SIG-M5 treated with dmso at 0.1 percent for 504 hours (cell line): ENCODE measurements at regions not wholly inside any gene's neighbourhood (a gene's known extent, or its start where the extent isn't known, plus 50 kb on each side); places are given as distances from the start of the nearest gene placed in this dataset.

Experiments
- DNase-seq: peaks from one replicate; lab custom pipeline; 2025; ENCODE audit not compliant: unreplicated experiment; lab: John Stamatoyannopoulos, UW

DNA sequence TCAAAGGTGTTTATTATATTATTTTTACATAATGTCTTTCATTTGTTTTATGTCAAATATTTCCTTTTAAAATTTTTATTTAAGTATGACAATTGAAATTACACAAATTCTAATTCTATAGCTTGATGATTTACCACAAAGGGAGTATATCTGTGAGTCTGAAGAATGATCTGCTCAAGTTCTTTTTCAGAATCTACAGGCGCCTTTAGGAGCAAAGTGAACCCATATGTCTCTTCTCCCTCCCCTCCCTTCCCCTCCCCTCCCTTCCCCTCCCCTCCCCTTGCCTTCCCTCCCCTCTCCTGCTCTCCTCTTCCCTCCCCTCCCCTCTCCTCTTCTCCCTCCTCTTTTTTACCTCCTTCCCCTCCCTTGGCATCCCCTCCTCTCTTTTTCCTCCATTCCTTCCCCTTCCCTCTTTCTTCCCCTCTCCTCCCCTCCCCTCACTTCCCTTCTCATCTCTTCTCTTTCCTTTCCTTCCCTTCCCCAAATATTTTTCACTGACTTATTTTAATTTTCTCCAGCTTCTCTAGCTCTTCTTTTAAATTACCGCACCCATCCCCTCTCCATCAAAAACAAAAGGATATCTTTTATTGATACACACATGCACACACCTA lies 495.3 kb upstream of the PIK3R1 start:
- DNase-seq, result no peak

DNA sequence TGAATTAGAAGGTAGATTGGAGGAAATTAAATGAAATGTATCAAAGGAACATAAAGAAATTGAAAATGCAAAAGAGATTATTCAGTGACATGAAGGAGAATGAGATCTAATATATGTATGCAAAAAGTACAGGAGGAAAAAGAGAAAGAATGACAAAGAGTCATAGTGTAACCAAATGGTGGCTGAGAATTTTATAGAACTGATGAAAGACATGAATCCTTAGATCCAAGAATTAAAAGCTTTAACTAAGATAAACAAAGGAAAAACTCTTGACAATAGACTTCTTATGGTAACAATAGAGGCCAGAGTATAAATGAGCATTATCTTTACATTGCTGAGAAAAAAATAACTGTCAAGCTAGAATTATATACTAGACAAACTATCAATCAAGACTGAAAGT lies 505.4 kb upstream of the CD180 start:
- no peak for DNase-seq

DNA sequence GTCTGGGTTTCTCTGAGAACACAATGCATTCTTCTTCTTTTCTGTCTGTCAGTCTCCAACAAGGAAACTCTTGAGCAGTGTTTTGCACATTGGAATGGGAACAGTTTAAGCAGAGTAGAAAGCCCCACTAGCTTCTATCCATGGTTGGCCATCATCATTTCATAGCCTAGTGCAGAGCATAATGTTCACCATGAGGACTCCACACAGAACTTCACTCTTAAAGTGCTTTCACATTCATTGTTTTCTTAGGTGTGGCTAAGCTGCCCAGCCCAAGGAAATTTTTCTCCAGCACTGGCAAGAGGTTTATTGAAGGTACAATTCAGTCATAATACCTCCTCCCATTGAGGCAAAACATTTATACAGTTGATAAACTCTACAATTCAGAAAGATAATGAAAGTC lies 503.0 kb upstream of the CD180 start:
- no peak for DNase-seq

DNA sequence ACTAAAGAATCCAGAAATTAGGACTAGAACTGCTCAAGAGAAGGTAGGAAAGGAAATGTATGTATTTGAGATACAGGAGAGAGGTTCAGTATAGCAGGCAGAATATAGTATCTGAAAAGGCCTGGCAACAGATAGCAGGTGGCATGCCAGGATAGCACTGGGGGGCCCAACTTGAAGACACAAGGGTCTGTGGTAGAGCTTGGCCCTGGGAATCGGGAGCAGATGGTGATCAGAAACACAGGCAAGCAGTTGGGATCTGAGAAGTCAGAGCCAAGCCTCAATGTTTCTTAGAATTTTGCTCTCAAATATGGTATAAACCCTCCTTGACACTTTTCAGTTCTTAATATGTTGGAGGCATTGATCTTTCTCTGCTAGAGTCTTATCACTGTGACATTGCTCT lies 499.8 kb upstream of the CD180 start:
- no peak for DNase-seq

DNA sequence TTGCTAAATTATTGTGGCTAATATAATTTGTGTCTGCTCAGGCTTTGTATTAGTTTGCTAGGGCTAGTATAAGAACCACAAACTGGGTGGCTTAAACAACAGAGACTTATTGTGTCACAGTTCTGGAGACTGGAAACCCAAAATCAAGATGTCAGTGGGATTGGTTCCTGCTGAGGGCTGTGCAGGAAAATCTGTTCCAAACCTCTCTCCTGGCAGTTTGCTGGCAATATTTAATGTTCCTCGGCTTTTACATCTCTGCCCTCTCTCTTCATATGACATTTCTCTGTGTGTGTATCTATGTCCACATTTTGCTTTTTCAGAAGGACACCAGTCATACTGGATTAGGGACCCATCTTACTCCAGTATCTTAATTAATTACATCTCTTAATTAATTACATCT lies 498.8 kb upstream of the CD180 start:
- DNase-seq, result no peak

DNA sequence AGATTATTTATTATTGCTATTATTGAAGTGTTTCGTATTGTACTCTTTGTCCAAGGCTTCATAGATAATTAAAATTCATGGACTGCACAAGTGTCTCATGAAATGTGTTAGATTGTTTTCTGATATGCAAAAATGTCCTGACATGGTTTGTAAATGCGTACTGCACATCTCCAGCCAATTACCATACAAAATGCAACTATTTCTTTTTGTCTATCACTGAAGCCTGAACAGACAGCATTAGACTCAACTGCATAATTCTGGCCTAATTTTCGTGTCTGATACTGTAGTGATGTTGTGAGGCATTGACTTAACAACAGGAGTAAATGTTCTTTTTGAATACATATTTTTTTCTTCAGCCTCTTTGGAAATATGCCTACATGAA lies 498.2 kb upstream of the CD180 start:
- no peak for DNase-seq

DNA sequence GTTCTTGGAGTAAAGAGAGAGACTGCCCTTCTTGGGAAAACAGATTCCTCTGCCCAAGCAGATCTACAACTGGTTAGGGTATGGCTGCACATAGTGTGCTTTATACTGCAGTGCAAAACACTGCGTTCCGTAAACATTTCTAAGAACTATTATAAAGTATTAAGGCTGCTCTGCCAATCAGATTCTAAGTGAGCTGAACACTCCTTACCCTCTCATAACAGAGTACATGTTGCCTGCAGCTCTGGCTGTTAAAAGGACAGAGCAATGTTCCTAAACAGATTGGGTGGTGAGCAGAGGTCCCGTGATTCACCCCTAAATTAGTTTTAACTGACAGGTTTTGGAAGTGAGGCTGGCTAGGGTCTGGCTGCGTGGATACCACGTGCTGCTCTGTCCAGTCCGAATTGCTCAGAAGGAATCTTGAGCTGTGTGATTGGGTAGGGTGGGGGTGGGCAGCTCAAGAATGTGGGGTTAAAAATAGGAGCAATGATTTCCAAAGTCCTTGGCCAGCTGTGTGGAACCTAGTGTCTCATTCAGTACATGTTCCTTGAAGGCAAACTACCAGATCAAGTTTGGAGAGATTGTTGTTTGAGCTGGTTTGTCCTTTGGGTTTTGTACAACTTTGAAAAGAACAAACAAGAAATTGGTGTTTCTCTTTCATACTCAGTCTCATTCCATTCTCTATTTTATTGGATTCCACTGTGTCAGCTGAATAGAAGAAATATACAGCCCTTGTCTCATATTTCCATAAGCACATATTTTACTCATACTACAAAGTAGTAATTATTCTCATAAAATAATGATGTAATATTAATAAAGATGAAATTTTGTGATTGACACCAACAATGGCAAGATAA lies 497.6 kb upstream of the CD180 start:
- DNase-seq, result no peak

DNA sequence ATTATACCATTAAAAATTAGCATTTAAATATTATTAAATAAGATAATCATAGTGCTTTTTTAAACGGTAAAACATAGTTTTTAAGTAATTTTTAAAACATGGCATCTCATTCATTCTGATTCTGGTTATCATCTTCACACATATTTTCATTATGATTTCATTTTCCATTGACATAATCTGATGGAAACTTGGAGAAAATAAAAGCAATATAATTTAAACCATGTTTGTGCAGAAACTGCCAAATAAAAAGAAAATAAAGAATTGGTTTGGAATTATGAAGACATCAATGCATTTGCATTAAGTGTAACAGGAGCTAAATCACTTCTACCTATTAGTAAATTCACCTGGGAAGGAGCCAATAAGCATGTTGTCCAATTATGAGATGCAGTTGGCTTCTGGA lies 490.1 kb upstream of the CD180 start:
- no peak for DNase-seq

DNA sequence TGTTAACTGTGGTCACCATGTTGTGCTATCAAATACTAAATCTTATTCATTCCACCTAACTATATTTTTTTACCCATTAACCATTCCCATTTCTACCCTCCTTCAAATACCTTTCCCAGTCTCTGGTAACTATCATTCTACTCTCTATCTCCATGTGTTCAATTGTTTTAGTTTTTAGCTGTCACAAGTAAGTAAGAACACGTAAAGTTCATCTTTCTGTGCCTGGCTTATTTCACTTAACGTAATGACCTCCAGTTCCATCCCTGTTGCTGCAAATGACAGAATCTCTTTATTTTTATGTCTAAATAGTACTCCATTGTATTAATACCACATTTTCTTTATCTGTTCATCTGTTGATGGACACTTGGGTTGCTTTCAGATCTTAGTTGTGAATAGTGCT lies 485.1 kb upstream of the CD180 start:
- no peak for DNase-seq

DNA sequence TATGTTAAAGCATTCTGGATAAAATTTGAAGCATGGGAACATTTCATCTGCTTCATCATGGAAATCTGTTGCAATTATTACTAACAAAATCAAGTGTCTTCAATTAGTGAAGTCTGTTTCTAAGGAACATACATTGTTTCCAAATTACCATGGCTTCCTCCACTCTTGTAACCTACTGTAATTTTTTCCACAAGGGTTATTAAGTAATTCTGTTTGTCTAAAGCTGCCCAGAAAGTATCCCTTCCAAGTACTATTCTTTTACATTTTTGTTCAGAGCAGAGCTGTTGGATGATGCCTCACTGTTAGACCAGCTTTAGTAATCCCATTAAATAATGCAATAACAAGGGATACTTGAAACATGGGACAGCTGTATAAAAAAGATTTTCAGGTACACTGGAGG lies 483.5 kb upstream of the CD180 start:
- DNase-seq, result no peak

DNA sequence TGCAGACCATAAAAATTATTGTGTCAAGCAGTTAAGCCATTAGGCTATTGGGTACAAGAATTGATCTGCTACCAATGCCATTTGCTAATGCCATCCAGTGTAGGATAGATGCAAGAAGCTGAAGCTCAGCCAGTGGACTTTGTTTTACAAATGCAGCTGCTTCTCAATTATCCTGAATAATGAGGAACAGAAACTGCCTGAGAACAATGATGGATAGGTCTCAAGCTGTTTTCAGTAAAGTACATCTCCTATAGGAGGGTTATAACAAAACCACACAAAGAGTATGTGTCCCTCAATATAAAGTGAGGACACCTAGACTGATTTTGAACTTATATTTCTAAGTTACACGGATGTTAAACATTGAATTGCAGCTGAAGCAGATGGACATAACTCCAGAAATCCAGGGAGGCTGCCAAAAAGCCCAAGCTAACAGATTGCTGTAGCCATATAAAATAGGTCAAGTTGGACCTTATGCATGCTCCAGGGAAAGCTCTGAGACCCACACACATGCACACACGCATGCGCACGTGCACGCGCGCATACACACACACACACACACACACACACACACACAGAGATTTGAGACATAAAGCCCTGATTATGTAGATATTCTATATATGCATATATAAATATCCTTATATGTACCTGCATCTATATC lies 482.7 kb upstream of the CD180 start:
- DNase-seq, result no peak

DNA sequence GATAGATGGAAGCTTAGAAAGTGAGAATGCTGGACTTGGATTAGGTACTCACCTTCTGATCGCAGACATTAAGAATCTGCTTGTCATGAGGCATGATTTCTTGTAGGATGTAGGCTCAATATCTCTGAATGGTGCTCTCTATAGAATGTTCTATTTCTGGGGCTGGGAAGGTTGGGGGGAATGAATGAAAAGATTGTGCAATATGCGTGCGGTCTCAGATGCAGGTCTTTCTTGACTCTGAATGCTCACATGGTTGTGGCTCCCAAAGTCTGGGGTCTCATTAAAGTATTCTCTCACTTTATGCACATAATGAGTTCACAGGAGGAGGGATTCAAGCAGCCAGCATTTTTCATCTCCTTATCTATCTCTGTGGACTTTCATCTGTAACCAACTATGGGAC lies 482.0 kb upstream of the CD180 start:
- DNase-seq, result no peak

DNA sequence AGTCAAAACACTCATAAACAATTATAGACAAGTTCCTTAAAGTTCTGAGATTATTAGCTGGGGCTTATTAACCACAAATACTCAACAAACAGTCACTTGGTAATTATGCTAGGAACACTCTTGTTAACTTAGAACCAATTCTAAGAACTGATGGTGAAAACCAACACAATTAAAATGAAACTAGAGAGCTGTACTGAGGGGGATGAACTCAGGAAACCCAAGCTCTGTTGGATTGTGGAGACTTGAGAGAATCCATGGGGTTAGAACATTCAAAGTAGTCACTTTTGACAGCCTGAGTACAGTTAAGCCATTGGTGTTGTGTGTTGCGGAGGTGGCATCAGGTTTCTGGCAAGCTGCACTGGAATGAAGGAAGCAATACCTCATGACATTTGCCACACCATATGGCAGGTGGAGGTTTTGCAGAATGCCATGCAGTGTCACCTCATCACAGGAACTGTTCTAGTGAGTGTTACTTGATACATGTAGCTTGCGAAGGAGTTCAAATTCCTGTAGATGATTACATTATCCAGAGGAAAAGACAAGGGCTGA lies 480.9 kb upstream of the CD180 start:
- no peak for DNase-seq

DNA sequence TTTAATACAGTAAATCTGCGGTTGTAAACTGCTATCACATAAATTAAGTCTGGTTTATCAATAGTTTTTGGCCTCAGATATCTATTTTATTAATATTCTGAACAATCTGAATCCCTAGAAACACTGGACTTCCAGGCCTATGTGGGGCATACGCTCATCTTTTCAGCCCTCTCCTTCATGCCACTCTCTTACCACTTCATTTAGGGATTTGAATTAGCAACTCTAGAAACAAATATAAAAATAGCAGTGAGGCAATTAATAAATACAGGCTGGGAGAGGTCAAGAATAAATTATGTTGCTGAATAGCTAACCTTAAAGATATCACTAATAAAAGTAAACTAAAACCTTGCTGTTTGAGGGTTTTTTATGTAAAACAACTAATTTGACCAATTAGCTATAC lies 480.3 kb upstream of the CD180 start:
- DNase-seq, result no peak

DNA sequence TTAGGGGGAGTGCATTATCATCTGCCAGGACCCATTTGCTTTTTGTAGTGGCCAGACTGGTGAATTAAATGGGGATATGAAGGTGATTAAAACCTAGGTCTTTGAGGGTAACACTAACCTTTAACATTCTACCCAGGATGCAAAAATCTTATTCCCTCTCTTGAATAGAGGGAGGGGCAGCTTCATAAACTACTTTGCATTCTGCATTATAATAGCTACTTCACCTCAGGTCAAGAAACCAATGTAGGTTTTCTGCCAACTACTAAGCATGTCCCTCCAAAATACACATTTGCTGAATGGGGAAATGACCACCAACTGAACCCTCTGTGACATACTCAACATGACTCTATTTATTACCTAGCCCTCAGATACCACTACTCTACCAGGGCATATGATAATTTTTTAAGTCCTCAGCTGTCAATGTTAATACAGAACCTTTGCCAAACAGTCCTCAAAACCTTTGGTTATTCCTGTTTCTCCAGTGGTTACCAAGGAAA lies 477.6 kb upstream of the CD180 start:
- DNase-seq, result no peak

DNA sequence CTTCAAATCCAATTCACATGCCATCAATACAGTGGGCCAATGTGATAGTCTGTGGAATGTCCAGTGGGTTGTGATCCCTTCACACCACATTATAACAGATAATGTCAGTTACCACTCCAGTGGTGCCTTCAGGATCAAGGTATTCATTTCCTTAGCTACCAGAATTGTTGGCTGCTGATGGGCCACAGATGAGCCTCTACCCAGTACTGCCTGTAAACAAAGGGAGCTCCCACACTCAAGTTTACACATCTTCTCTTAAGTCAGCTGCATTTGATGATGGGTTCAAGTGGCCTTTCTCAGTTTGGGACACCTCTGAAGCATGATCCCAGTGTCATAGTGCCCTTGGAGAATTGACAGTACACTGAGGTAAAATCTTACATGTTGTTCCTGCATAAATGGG lies 477.0 kb upstream of the CD180 start:
- DNase-seq, result no peak

DNA sequence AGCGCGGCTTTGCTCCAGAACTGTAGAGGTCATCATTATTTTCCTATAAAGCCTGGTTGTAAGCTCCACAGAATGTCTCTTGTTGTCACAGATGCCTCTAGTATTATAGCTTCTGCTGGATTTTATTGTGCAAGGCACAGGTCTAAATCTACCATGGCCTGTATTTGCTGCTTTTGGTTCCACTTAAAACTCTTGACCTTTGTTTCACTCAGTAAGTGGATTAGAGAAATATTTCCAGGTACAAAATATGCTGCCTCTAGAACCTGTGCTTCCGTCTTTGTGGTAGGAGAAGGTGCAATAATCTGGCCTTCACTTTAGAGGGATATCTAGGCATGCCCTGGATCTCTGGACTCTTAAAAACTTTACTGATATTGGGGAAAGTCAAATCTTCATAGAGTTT lies 476.6 kb upstream of the CD180 start:
- DNase-seq, result no peak

DNA sequence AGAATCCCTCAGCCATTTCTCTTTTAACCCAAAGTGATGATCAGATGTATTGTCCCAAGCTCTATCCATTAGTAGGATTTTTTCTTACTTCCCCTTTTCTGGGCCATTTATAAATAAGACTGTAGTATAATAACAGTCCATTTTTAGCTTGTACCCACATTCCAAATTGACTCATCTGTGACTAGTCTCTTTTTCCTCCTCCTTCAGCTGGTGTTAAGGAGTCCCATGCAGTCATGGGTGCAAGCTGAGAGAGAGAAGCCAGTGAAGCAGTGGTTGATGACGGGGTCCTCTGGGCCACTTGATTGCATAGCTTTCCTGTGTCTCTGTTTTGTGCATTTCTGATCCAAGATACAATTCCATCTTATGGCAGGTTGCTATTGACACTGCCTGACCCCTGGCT lies 476.0 kb upstream of the CD180 start:
- DNase-seq, result peak; percentile 4

DNA sequence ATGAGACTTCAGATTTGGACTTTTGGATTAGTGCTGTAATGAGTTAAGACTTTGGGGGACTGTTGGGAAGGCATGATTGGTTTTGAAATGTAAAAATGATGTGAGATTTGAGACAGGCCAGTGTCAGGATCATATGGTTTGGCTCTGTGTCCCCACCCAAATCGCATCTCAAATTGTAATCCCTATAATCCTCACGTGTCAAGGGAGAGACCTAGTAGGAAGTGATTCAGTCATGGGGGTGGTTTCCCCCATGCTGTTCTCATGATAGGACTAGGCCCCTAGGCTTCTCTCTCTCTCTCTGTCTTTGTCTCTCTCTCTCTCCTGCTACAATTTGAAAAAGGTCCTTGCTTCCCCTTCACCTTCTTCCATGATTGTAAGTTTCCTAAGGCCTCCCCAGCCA lies 473.3 kb upstream of the CD180 start:
- no peak for DNase-seq

DNA sequence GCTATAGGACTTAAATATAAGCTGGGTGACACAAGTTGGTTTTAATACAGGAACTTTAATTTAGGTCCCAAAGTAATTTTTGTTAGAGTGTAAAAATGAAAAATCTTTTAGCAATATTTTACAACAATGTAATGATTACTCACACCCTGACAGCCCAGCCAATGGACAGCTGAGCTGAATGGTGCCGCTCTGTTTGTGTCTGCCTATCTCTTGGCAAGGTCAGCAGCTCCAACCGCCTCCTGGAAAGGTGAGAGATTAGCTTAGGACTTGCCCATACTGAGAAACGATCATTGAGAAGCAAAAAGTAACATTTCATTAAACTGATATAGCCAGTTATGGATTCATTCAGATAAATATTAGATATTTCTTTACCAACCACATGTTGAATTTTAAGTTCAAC lies 463.6 kb upstream of the CD180 start:
- DNase-seq, result no peak

DNA sequence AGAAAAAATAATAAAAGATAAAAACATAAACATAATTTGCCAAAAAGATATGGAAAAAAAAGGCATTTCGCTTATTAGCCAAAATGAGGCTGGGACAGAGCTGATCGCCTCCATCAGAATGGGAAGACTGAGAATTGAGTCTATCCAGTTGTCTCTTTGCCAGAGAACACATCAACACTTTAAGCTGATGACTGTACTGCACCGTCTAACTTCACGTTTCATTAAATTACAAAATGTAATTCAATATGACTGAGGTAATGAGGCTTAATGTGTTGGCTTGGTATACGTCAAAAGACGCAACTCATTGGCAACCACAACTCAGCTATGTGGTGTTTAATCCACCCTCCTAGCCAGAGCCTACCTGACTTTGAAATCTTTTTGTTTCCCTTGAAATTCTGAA lies 462.7 kb upstream of the CD180 start:
- no peak for DNase-seq

DNA sequence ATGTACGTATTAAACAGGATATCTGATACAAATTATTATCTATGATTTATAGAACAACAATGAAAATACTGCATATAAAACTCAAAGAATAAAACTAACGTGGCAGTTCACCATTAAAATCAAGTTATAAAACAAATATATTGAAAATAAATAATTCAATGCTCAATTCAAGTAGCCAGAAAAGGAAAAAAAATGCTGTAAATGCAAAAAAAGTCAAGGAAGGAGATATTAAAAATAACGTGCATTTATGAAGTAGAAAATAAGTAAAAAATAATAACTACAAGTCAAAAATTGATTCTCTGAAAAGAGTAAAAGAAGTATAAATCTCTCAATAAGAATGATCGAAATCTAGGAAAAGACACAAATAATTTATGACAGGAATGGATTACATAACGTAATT lies 460.5 kb upstream of the CD180 start:
- DNase-seq, result no peak
